IMR-90 (cell line): ENCODE measurements at regions not wholly inside any gene's neighbourhood (a gene's known extent, or its start where the extent isn't known, plus 50 kb on each side); places are given as distances from the start of the nearest gene placed in this dataset.

Source experiments
- ATAC-seq: fragments of 200-7000 bp; cut with Tn5 transposase; 2 replicates; pipeline ENCODE4 v1.9.1; 2020; ENCODE audit warnings: low read depth, mild to moderate bottlenecking, moderate library complexity
- BruUV-seq: library from RNA; stranded (reverse); fragments of 400-500 nt; replicated peaks from 2 replicates; lab custom pipeline; 2021; lab: Mats Ljungman, UMichigan
- CTCF ChIA-PET: fragments of 300-600 bp; formaldehyde crosslinking; extraction: SDS; loops from one replicate; lab custom pipeline; 2021; ENCODE audit warnings: antibody characterized with exemption; lab: Yijun Ruan, JAX
- POLR2A ChIA-PET: fragments of 300-600 bp; sonication (Branson Sonifier 250); formaldehyde crosslinking; loops from one replicate; lab custom pipeline; 2022; ENCODE audit warnings: antibody characterized with exemption; ENCODE audit not compliant: unreplicated experiment; lab: Charles Lee
- DNase-seq: peaks from one replicate; pipeline ENCODE4 v3.0.0; 2013
- H2AFZ ChIP-seq: replicated peaks from 2 replicates; pipeline ENCODE3; 2013; ENCODE audit warnings: low read length, mild to moderate bottlenecking; ENCODE audit not compliant: poor library complexity
- H2AK5ac ChIP-seq: 2 replicates; pipeline ENCODE4 v1.6.1; 2013; ENCODE audit warnings: low read depth, low read length, inconsistent platforms
- H2AK9ac ChIP-seq: replicated peaks from 2 replicates; pipeline ENCODE3; 2013; ENCODE audit warnings: mild to moderate bottlenecking, low read depth, low read length, moderate library complexity; ENCODE audit not compliant: poor library complexity
- H2BK120ac ChIP-seq: 2 replicates; pipeline ENCODE4 v1.6.1; 2013; ENCODE audit warnings: low read depth, low read length, inconsistent platforms
- H2BK15ac ChIP-seq: 3 replicates; pipeline ENCODE4 v1.6.1; 2013; ENCODE audit warnings: low read depth, low read length, inconsistent platforms
- H2BK20ac ChIP-seq: 2 replicates; pipeline ENCODE4 v1.6.1; 2013; ENCODE audit warnings: low read depth, mild to moderate bottlenecking, inconsistent platforms, low read length, moderate library complexity
- H2BK5ac ChIP-seq: 2 replicates; pipeline ENCODE4 v1.6.1; 2013; ENCODE audit warnings: mild to moderate bottlenecking, low read depth, low read length, inconsistent platforms; ENCODE audit not compliant: poor library complexity, severe bottlenecking
- H3K14ac ChIP-seq: replicated peaks from 2 replicates; pipeline ENCODE4 v1.6.1; 2013; ENCODE audit warnings: low read depth, low read length, inconsistent platforms
- H3K18ac ChIP-seq: 2 replicates; pipeline ENCODE4 v1.6.1; 2013; ENCODE audit warnings: low read depth, low read length, control low read depth
- H3K23ac ChIP-seq: 2 replicates; pipeline ENCODE4 v1.6.1; 2013; ENCODE audit warnings: low read depth, low read length, inconsistent platforms
- H3K27ac ChIP-seq: 2 replicates; pipeline ENCODE4 v1.5.1; 2013; ENCODE audit warnings: mild to moderate bottlenecking, control low read depth, low read length; ENCODE audit not compliant: insufficient read depth
- H3K27me3 ChIP-seq: 2 replicates; pipeline ENCODE4 v1.6.1; 2013; ENCODE audit warnings: low read length; ENCODE audit not compliant: control insufficient read depth, insufficient read depth
- H3K36me3 ChIP-seq: 2 replicates; pipeline ENCODE4 v1.6.1; 2013; ENCODE audit warnings: low read length, mixed read lengths; ENCODE audit not compliant: control insufficient read depth, insufficient read depth
- H3K4ac ChIP-seq: 2 replicates; pipeline ENCODE4 v1.6.1; 2013; ENCODE audit warnings: low read depth, low read length, inconsistent platforms
- H3K4me1 ChIP-seq: 2 replicates; pipeline ENCODE4 v1.6.1; 2013; ENCODE audit warnings: low read length, mixed read lengths; ENCODE audit not compliant: control insufficient read depth, insufficient read depth
- H3K4me2 ChIP-seq: 2 replicates; pipeline ENCODE4 v1.6.1; 2013; ENCODE audit warnings: low read depth, mild to moderate bottlenecking, control low read depth, low read length, moderate library complexity
- H3K4me3 ChIP-seq: 2 replicates; pipeline ENCODE4 v1.5.1; 2013; ENCODE audit warnings: low read depth, mild to moderate bottlenecking, control low read depth, low read length, moderate library complexity; ENCODE audit not compliant: insufficient read depth
- H3K56ac ChIP-seq: 2 replicates; pipeline ENCODE4 v1.6.1; 2013; ENCODE audit warnings: low read length, inconsistent platforms; ENCODE audit not compliant: insufficient read depth; ENCODE audit errors: extremely low read depth
- H3K79me1 ChIP-seq, 2 experiments: 2 replicates each; pipeline ENCODE4 v1.6.1; 2013; ENCODE audit warnings: low read length in 2 of 2, inconsistent platforms in 1 of 2, low read depth in 1 of 2
- H3K9ac ChIP-seq: 2 replicates; pipeline ENCODE4 v1.6.1; 2013; ENCODE audit warnings: low read depth, low read length, control low read depth
- H3K9me1 ChIP-seq: 2 replicates; pipeline ENCODE4 v1.6.1; 2013; ENCODE audit warnings: low read length, inconsistent platforms; ENCODE audit not compliant: insufficient read depth
- H3K9me3 ChIP-seq: 2 replicates; pipeline ENCODE4 v1.6.1; 2013; ENCODE audit warnings: low read length; ENCODE audit not compliant: control insufficient read depth, insufficient read depth
- H4K20me1 ChIP-seq: 2 replicates; pipeline ENCODE4 v1.6.1; 2013; ENCODE audit warnings: low read length, inconsistent platforms; ENCODE audit not compliant: insufficient read depth
- H4K5ac ChIP-seq: 2 replicates; pipeline ENCODE4 v1.6.1; 2013; ENCODE audit warnings: mild to moderate bottlenecking, low read depth, low read length, control low read depth
- H4K8ac ChIP-seq, 2 experiments: 2 replicates each; pipeline ENCODE4 v1.6.1; 2013; ENCODE audit warnings: low read depth in 2 of 2, low read length in 2 of 2, control low read depth in 1 of 2, inconsistent platforms in 1 of 2
- H4K91ac ChIP-seq: 2 replicates; pipeline ENCODE4 v1.6.1; 2013; ENCODE audit warnings: low read depth, low read length, inconsistent platforms; ENCODE audit not compliant: insufficient read depth
- BHLHE40 ChIP-seq: fragments of 150-350 bp; IDR thresholded peaks from 2 replicates; pipeline ENCODE4 v1.6.1; 2016; ENCODE audit warnings: mild to moderate bottlenecking, low read depth, low read length
- FOS ChIP-seq: fragments of 150-350 bp; IDR thresholded peaks from 2 replicates; pipeline ENCODE4 v1.6.1; 2016; ENCODE audit warnings: low read depth, low read length
- NFE2L2 ChIP-seq: fragments of 150-350 bp; IDR thresholded peaks from 2 replicates; pipeline ENCODE4 v1.6.1; 2016; ENCODE audit warnings: low read depth, mild to moderate bottlenecking, low read length
- RAD21 ChIP-seq: IDR thresholded peaks from 2 replicates; pipeline ENCODE4 v1.6.1; 2012; ENCODE audit warnings: low read length, improper control_type of control experiment
- SMC3 ChIP-seq: fragments of 150-350 bp; IDR thresholded peaks from 2 replicates; pipeline ENCODE4 v1.6.1; 2016; ENCODE audit warnings: low read depth, mild to moderate bottlenecking, antibody characterized with exemption, low read length, moderate library complexity
- WGBS, 2 experiments: methylation state at CpG; one replicate each; pipeline versions ENCODE4 v1.1.5 to v1.1.7; 2013; ENCODE audit warnings: missing lambda C conversion rate in 2 of 2; ENCODE audit not compliant: insufficient read length in 1 of 2; ENCODE audit errors: extremely low coverage in 2 of 2; 5-methylcytosine and 5-hydroxymethylcytosine counted together
- dilution Hi-C: fragments of 300-500 bp; cut with HindIII; formaldehyde crosslinking; loops from one replicate; pipeline ENCODE4 v1.14.3; 2018; ENCODE audit warnings: low sequenced_read_pairs; ENCODE audit not compliant: unreplicated experiment
- in situ Hi-C: fragments of 300-500 bp; cut with MboI; formaldehyde crosslinking; loops from 3 replicates; pipeline ENCODE4 v1.14.3; 2019; ENCODE audit warnings: low sequenced_read_pairs, inconsistent platforms, mixed read lengths
- intact Hi-C: fragments of 100-400 bp; cut with micrococcal nuclease; formaldehyde crosslinking; loops from 2 replicates; pipeline ENCODE4 v1.10.0; 2022
- TF ChIP-seq, protein P1 (sequence below): conservative IDR thresholded peaks from 2 replicates; pipeline ENCODE4 v1.5.1; 2012; ENCODE audit warnings: mild to moderate bottlenecking, low read depth, low read length, improper control_type of control experiment

DNA sequence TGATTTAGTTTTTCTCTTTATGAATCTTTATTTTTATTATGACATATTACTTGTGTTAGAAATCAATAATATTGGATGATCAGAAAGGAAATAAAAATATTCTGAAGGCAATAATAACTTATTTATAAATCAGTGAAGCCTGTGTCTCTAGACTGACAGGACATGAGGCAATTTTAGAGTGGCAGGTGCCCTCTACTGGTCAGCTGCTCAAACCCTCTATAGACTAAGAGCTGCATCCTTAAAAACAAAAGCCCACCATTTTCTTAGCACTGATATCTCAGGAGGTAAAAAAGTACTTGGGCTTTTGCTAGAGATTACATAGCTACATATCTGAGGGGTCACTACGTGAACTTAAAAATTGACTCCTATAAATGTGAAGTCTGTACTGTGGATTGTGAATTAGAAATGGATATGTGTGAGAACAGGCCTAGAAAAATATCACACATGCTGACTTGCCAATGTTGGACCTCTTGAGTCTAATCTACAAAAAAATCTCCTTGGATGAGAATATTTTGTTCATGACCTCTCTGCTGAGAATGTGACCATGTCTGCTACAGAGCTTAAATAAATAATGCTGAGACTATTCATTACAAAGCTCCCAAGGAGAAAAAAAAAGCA is 597.9 kb upstream of the ADAMTS5 start:
- ATAC-seq, result peak; percentile 74
- peak overlapping the region; percentile 50; the same call in 1 of the 2 replicates for H4K91ac ChIP-seq
- TF ChIP-seq SMC3 (peak; percentile 67), RAD21 (peak; percentile 79), BHLHE40 (no peak), FOS (no peak), NFE2L2 (no peak)
- TF ChIP-seq, protein P1, sequence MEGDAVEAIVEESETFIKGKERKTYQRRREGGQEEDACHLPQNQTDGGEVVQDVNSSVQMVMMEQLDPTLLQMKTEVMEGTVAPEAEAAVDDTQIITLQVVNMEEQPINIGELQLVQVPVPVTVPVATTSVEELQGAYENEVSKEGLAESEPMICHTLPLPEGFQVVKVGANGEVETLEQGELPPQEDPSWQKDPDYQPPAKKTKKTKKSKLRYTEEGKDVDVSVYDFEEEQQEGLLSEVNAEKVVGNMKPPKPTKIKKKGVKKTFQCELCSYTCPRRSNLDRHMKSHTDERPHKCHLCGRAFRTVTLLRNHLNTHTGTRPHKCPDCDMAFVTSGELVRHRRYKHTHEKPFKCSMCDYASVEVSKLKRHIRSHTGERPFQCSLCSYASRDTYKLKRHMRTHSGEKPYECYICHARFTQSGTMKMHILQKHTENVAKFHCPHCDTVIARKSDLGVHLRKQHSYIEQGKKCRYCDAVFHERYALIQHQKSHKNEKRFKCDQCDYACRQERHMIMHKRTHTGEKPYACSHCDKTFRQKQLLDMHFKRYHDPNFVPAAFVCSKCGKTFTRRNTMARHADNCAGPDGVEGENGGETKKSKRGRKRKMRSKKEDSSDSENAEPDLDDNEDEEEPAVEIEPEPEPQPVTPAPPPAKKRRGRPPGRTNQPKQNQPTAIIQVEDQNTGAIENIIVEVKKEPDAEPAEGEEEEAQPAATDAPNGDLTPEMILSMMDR, result peak; percentile 70
- H3K9me3 ChIP-seq, result no peaks in the 10 kb centered on the region
- no TSS peak for BruUV-seq
- no peak overlapping the region for H3K14ac ChIP-seq
- H3K79me1 ChIP-seq, result no peaks in the 10 kb centered on the region
- 0 out of 3 replicates have a peak overlapping the region, but pooled peaks have one; percentile 23 for H2BK15ac ChIP-seq
- H3K4ac ChIP-seq, result no peak overlapping the region; the same call in 1 of the 2 replicates
- no peak overlapping the region for H2AFZ ChIP-seq
- POLR2A ChIA-PET, result no interaction called here
- H4K20me1 ChIP-seq, result no peaks in the 10 kb centered on the region
- H2BK5ac ChIP-seq, result peak overlapping the region; percentile 90
- CTCF ChIA-PET, result interaction anchor here (0.6 to 1.4 kb wide), 10 partner anchors 46 to 649 kb away, joined by 3 to 9 read pairs (median 3); no protein-coding TSS in a partner anchor
- peaks cover 3% of the 10 kb centered on the region for H3K9me1 ChIP-seq
- H3K4me1 ChIP-seq, result peaks cover 10% of the 10 kb centered on the region
- no peak overlapping the region for H3K23ac ChIP-seq
- no peaks in the 10 kb centered on the region for H3K36me3 ChIP-seq
- no peak overlapping the region for H2AK5ac ChIP-seq
- H3K27me3 ChIP-seq, result no peaks in the 10 kb centered on the region
- intact Hi-C loops, result loop anchor here (1.0 to 10.0 kb wide), 5 partner anchors 350 to 773 kb away; no protein-coding TSS in a partner anchor
- no peak overlapping the region for H3K4me3 ChIP-seq
- H3K27ac ChIP-seq, result peak overlapping the region; percentile 33; the same call in 1 of the 2 replicates
- H2BK120ac ChIP-seq, result peak overlapping the region; percentile 74
- no peak overlapping the region for H2AK9ac ChIP-seq
- in situ Hi-C loops, result loop anchor here (25.0 kb wide), 2 partner anchors 773 to 1173 kb away; no protein-coding TSS in a partner anchor
- H3K56ac ChIP-seq, result peak overlapping the region; percentile 45
- WGBS, 2 experiments, result no CpG with 5 or more reads among the region's 1 CpG
- H3K9ac ChIP-seq, result no peak overlapping the region; the same call in 1 of the 2 replicates
- H4K5ac ChIP-seq, result peak overlapping the region; percentile 94; the same call in 1 of the 2 replicates
- no peak overlapping the region for H3K4me2 ChIP-seq
- peak overlapping the region; percentile 91; the same call in 1 of the 2 replicates for H3K18ac ChIP-seq
- dilution Hi-C loops, result no loop called here
- peak overlapping the region; percentile 66; the same call in 1 of the 2 replicates for H2BK20ac ChIP-seq
- DNase-seq, result peak; percentile 70
- H4K8ac ChIP-seq, result peak overlapping the region; percentile 1 to 73; a peak in 3 of 4 replicates
